Panc1 (cell line): ENCODE measurements at regions not wholly inside any gene's neighbourhood (a gene's known extent, or its start where the extent isn't known, plus 50 kb on each side); places are given as distances from the start of the nearest gene placed in this dataset.

Source experiments
- ATAC-seq: fragments of 200-7000 bp; cut with Tn5 transposase; 2 replicates; pipeline ENCODE4 v1.9.1; 2020; ENCODE audit warnings: mild to moderate bottlenecking, moderate library complexity
- BruUV-seq: library from RNA; stranded (reverse); fragments of 400-500 nt; replicated peaks from 2 replicates; lab custom pipeline; 2021; lab: Mats Ljungman, UMichigan
- CTCF ChIA-PET: fragments of 300-600 bp; sonication (Branson Sonifier 250); formaldehyde crosslinking; loops from one replicate; lab custom pipeline; 2022; ENCODE audit warnings: antibody characterized with exemption; lab: Charles Lee
- POLR2A ChIA-PET: fragments of 300-600 bp; sonication (Branson Sonifier 250); formaldehyde crosslinking; loops from one replicate; lab custom pipeline; 2022; ENCODE audit warnings: antibody characterized with exemption; lab: Charles Lee
- DNase-seq: peaks from one replicate; pipeline ENCODE4 v3.0.0-alpha.2; 2010; ENCODE audit warnings: low read depth, low spot score
- H3K27ac ChIP-seq: 2 replicates; pipeline ENCODE4 v1.5.1; 2011; ENCODE audit warnings: mild to moderate bottlenecking, low read length, inconsistent platforms
- H3K27me3 ChIP-seq: fragments of 200-500 bp; sonication (Bioruptor generic); 2 replicates; pipeline ENCODE4 v1.6.0; 2014; ENCODE audit warnings: low read length, inconsistent platforms; ENCODE audit not compliant: control insufficient read depth, insufficient read depth
- H3K36me3 ChIP-seq: fragments of 200-500 bp; sonication (Bioruptor generic); 2 replicates; pipeline ENCODE4 v1.5.1; 2014; ENCODE audit warnings: inconsistent platforms, mild to moderate bottlenecking, low read length, moderate library complexity; ENCODE audit not compliant: control insufficient read depth, insufficient read depth
- H3K4me1 ChIP-seq: 2 replicates; pipeline ENCODE4 v1.5.1; 2011; ENCODE audit warnings: inconsistent platforms, mild to moderate bottlenecking, low read length, moderate library complexity; ENCODE audit not compliant: control insufficient read depth, insufficient read depth
- H3K4me3 ChIP-seq, 2 experiments: 2 replicates each; pipeline ENCODE4 v1.5.1; 2011 to 2012; ENCODE audit warnings: low read depth in 2 of 2, low read length in 2 of 2, mild to moderate bottlenecking in 2 of 2, inconsistent platforms in 1 of 2, moderate library complexity in 1 of 2
- H3K9me3 ChIP-seq: fragments of 200-500 bp; sonication (Bioruptor generic); 2 replicates; pipeline ENCODE4 v1.5.1; 2014; ENCODE audit warnings: low read depth, mild to moderate bottlenecking, inconsistent platforms, low read length, moderate library complexity; ENCODE audit not compliant: control insufficient read depth, insufficient read depth
- CTCF ChIP-seq: fragments of 450-650 bp; IDR thresholded peaks from 2 replicates; pipeline ENCODE4 v1.5.1; 2017; ENCODE audit warnings: mild to moderate bottlenecking
- POLR2AphosphoS5 ChIP-seq: IDR thresholded peaks from 2 replicates; pipeline ENCODE4 v1.6.1; 2012; ENCODE audit warnings: mild to moderate bottlenecking, low read depth, low read length, moderate library complexity
- REST ChIP-seq, 2 experiments: IDR thresholded peaks; 2 replicates each; pipeline ENCODE4 v1.6.1; 2011 to 2012; ENCODE audit warnings: low read depth in 2 of 2, control low read depth in 1 of 2, low read length in 1 of 2, mild to moderate bottlenecking in 1 of 2, moderate library complexity in 1 of 2; ENCODE audit not compliant: insufficient read depth in 1 of 2
- SIN3A ChIP-seq: IDR thresholded peaks from 2 replicates; pipeline ENCODE4 v1.6.1; 2012; ENCODE audit warnings: low read depth, mild to moderate bottlenecking, low read length, moderate library complexity, borderline replicate concordance; ENCODE audit not compliant: insufficient read depth
- TCF7L2 ChIP-seq: IDR thresholded peaks from 2 replicates; pipeline ENCODE4 v1.6.1; 2011; ENCODE audit warnings: mild to moderate bottlenecking, low read depth, low read length, inconsistent platforms
- in situ Hi-C: cut with HindIII; loops from 2 replicates; pipeline ENCODE4 v1.10.0; 2016; ENCODE audit warnings: low sequenced_read_pairs, low pct_unique_long_range_greater_than_20kb
- intact Hi-C: fragments of 100-400 bp; cut with micrococcal nuclease; formaldehyde crosslinking; loops from one replicate; pipeline ENCODE4 v1.10.0; 2022; ENCODE audit not compliant: unreplicated experiment

- Histone ChIP-seq H3K27me3 (no peaks in the 10 kb centered on the region), H3K4me3 (no peak overlapping the region), H3K27ac (no peak overlapping the region), H3K9me3 (no peaks in the 10 kb centered on the region), H3K4me1 (no peaks in the 10 kb centered on the region), H3K36me3 (no peaks in the 10 kb centered on the region)
- in situ Hi-C loops (no loop called here), intact Hi-C loops (no loop called here)
- ATAC-seq (no peak), DNase-seq (no peak)
- TF ChIP-seq SIN3A (no peak), TCF7L2 (no peak), CTCF (no peak), POLR2AphosphoS5 (no peak), REST (IDR thresholded peaks at IDR 0.05; ENCODE audit: insufficient read depth in 1 of 2, low read depth in 2 of 2, low read length in 1 of 2) (no peak)
- ChIA-PET POLR2A (no interaction called here), CTCF (no interaction called here)
- no TSS peak for BruUV-seq
These were observed 416.5 kb upstream of the SALL3 start for GRCh38 chr18:78563110-78563509.

GRCh38 chr18:78564030-78564429 is 415.6 kb upstream of the SALL3 start:
- DNase-seq (no peak), ATAC-seq (no peak)
- H3K4me1 ChIP-seq = no peaks in the 10 kb centered on the region
- no peaks in the 10 kb centered on the region for H3K36me3 ChIP-seq
- H3K4me3 ChIP-seq = no peak overlapping the region
- no TSS peak for BruUV-seq
- no peak for TF ChIP-seq CTCF
- no peak for TF ChIP-seq REST (IDR thresholded peaks at IDR 0.05; ENCODE audit: insufficient read depth in 1 of 2, low read depth in 2 of 2, low read length in 1 of 2)
- no peak for TF ChIP-seq SIN3A
- no peak for TF ChIP-seq TCF7L2
- no peak for TF ChIP-seq POLR2AphosphoS5
- ChIA-PET POLR2A (no interaction called here), CTCF (no interaction called here)
- H3K9me3 ChIP-seq = peaks cover 3% of the 10 kb centered on the region; the same call in 1 of the 2 replicates
- in situ Hi-C loops = no loop called here
- H3K27ac ChIP-seq = no peak overlapping the region
- H3K27me3 ChIP-seq = no peaks in the 10 kb centered on the region
- intact Hi-C loops = no loop called here
